ENCODE measurements at regions not wholly inside any gene's neighbourhood (a gene's known extent, or its start where the extent isn't known, plus 50 kb on each side); places are given as distances from the start of the nearest gene placed in this dataset.

DNA sequence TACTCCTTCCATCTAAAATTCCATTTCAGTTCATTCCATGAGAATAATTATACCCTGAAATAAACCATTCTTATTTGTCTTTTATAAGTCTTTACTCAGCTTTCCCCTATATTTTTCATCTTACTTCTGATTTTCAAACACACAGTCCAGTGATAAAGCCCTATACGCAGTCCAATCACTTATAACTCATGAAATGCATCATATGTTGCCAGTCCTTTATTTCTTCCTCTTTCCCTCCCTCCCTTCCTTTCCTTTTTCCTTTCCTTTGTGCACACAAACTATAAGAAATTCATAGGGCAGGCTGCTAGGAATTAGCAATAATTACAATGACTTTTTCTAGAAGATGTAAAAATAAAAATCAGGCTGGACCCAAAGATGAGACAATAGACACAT lies 58.8 kb upstream of the RPS23 start:
- peak overlapping the region; percentile 98 for H3K27ac Mint-ChIP-seq (ENCODE audit: unreplicated experiment)

DNA sequence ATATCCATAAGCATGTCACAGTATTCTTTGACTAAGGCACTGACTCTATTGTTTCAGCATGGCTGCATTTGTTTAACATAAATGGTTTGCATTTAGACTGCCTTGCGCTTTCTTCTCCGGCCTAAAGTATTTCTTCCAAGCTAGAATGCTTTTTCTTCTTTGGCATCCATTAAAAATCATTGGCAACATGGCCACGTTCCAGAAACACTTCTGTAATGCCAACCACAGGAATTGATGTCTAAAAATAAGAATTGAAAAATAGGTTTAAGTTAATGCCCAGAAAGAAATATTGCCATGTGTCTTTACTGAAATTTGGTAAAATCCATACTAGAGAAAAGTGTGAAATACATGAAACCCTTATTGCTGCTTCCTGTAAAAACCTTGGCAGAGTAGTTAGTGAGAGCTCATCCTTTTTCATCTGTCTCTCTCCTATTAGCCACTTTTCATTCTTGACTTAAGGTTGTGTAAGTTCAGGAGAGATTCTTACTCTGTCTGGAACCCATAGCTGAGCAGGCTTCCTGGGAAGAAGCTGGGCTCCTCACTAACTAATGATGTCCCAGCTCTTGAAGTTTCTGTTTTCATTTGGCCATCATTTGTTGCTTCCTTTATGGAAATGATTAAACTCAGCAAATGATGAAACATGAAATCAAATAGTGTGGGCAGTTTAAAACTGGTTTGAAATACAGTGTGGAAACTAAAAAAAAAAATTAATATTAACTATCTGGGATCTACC lies 58.2 kb upstream of the RPS23 start:
- TF ChIP-seq, protein P1, sequence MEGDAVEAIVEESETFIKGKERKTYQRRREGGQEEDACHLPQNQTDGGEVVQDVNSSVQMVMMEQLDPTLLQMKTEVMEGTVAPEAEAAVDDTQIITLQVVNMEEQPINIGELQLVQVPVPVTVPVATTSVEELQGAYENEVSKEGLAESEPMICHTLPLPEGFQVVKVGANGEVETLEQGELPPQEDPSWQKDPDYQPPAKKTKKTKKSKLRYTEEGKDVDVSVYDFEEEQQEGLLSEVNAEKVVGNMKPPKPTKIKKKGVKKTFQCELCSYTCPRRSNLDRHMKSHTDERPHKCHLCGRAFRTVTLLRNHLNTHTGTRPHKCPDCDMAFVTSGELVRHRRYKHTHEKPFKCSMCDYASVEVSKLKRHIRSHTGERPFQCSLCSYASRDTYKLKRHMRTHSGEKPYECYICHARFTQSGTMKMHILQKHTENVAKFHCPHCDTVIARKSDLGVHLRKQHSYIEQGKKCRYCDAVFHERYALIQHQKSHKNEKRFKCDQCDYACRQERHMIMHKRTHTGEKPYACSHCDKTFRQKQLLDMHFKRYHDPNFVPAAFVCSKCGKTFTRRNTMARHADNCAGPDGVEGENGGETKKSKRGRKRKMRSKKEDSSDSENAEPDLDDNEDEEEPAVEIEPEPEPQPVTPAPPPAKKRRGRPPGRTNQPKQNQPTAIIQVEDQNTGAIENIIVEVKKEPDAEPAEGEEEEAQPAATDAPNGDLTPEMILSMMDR (IDR thresholded peaks at IDR 0.05), result no peak
- Mint-ChIP-seq H3K27ac (ENCODE audit: unreplicated experiment) (peak overlapping the region; percentile 98), H3K27me3 (ENCODE audit: low read depth) (no peaks in the 10 kb centered on the region), H3K4me1 (ENCODE audit: low read depth) (peaks cover 77% of the 10 kb centered on the region), H3K9me3 (ENCODE audit: low read depth) (no peaks in the 10 kb centered on the region), H3K4me3 (ENCODE audit: unreplicated experiment) (no peak overlapping the region), H3K36me3 (ENCODE audit: low read depth) (no peaks in the 10 kb centered on the region)
- no peak for DNase-seq (ENCODE audit: low spot score)

More for the DNA sequence above, 58.8 kb upstream of the RPS23 start:
- no peak overlapping the region for H3K4me3 Mint-ChIP-seq (ENCODE audit: unreplicated experiment)
- no peaks in the 10 kb centered on the region for H3K27me3 Mint-ChIP-seq (ENCODE audit: low read depth)
- DNase-seq (ENCODE audit: low spot score), result no peak
- no peaks in the 10 kb centered on the region for H3K9me3 Mint-ChIP-seq (ENCODE audit: low read depth)
- peaks cover 73% of the 10 kb centered on the region for H3K4me1 Mint-ChIP-seq (ENCODE audit: low read depth)
- TF ChIP-seq, protein P1 (IDR thresholded peaks at IDR 0.05), result no peak
- H3K36me3 Mint-ChIP-seq (ENCODE audit: low read depth), result no peaks in the 10 kb centered on the region

DNA sequence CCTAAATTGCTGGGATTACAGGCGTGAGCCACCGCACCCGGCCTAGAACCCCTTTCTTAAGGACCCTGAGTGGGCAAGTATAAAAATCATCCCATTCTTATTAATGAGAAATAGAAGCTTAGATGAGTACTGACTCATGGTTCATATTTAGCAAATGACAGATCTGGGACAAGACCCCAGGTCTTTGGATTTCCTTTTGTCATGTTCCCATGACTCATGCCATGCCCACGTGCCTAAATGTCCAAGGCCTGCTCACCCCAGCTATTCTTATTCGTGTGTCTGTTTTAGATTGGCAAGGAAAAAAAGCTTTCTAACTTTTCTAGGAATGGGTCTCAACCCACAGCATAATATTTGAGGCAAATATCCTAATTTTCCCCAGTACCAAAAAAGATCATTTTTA lies 57.7 kb upstream of the RPS23 start:
- Mint-ChIP-seq H3K27ac (ENCODE audit: unreplicated experiment) (peak overlapping the region; percentile 98), H3K4me1 (ENCODE audit: low read depth) (peaks cover 83% of the 10 kb centered on the region), H3K4me3 (ENCODE audit: unreplicated experiment) (no peak overlapping the region), H3K9me3 (ENCODE audit: low read depth) (no peaks in the 10 kb centered on the region), H3K27me3 (ENCODE audit: low read depth) (no peaks in the 10 kb centered on the region), H3K36me3 (ENCODE audit: low read depth) (no peaks in the 10 kb centered on the region)
- TF ChIP-seq, protein P1 (IDR thresholded peaks at IDR 0.05), result no peak
- DNase-seq (ENCODE audit: low spot score), result no peak

DNA sequence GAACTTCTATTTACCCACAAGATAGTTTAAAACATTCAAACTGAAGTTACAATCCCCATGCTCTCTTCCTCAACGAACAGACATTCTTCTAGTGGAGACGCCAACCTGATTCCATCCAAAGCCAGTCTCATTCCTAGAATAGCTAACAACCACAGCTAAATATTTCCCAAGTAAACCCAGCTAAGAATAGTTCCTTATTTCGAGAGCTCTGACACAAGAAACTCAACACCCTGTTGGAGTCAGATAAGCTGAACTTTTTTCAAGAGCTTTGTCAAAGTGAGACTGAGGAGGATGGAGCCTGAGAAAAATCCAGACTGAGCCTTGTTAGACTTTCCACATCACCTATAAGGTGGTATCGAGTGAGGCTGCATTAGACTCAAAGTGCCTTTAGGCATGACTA lies 56.7 kb upstream of the RPS23 start:
- Mint-ChIP-seq H3K27ac (ENCODE audit: unreplicated experiment) (peak overlapping the region; percentile 98), H3K36me3 (ENCODE audit: low read depth) (no peaks in the 10 kb centered on the region), H3K4me3 (ENCODE audit: unreplicated experiment) (peak overlapping the region; percentile 8), H3K9me3 (ENCODE audit: low read depth) (peaks cover 5% of the 10 kb centered on the region), H3K4me1 (ENCODE audit: low read depth) (peaks cover 87% of the 10 kb centered on the region), H3K27me3 (ENCODE audit: low read depth) (no peaks in the 10 kb centered on the region)
- TF ChIP-seq, protein P1 (IDR thresholded peaks at IDR 0.05), result no peak
- no peak for DNase-seq (ENCODE audit: low spot score)

DNA sequence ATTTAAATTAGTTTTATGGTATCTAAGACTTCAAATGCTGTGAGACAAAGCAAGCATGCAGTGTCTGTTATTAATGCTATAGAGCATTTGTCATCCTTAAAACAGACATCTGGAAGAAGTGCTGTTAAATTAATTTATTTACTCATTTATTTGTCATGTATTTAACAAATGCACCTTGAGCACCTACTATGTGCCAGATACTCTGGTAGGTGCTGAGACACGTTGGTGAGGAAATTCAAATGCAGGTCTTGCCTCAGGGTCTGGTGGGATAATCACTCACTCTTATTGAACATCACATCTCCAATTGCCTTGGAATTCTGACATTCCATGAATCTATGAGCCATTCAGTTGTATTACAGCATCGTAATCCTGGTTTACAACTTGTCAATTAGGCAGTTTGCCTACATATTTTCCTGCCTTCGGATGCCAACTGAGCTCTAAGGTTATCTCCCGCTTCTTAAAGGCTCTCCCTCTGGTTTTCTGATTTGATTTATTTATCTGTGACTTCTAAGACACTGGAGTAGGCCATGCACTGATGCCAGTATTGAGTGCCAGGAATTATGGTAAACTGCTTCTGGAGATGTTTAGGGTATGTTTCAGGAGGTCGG lies 56.0 kb upstream of the RPS23 start:
- peaks cover 81% of the 10 kb centered on the region for H3K4me1 Mint-ChIP-seq (ENCODE audit: low read depth)
- peaks cover 5% of the 10 kb centered on the region for H3K9me3 Mint-ChIP-seq (ENCODE audit: low read depth)
- no peaks in the 10 kb centered on the region for H3K27me3 Mint-ChIP-seq (ENCODE audit: low read depth)
- no peak for DNase-seq (ENCODE audit: low spot score)
- H3K4me3 Mint-ChIP-seq (ENCODE audit: unreplicated experiment), result no peak overlapping the region
- no peaks in the 10 kb centered on the region for H3K36me3 Mint-ChIP-seq (ENCODE audit: low read depth)
- TF ChIP-seq, protein P1 (IDR thresholded peaks at IDR 0.05), result no peak
- H3K27ac Mint-ChIP-seq (ENCODE audit: unreplicated experiment), result peak overlapping the region; percentile 98

Measured in chondrocyte (in vitro differentiated cells).